Smooth muscle cell (in vitro differentiated cells): ENCODE measurements at regions not wholly inside any gene's neighbourhood (a gene's known extent, or its start where the extent isn't known, plus 50 kb on each side); places are given as distances from the start of the nearest gene placed in this dataset.
"Not testable (repeated sequence)": the region's sequence is repeated elsewhere in the genome, so short reads cannot be mapped to it uniquely, and the experiment has no call there.

ENCODE experiments used
- DNase-seq: peaks from one replicate; lab custom pipeline; 2025; ENCODE audit not compliant: unreplicated experiment; lab: John Stamatoyannopoulos, UW
- H2AFZ ChIP-seq: fragments of 200-600 bp; sonication (generic); 2 replicates; pipeline ENCODE4 v1.6.0; 2016; ENCODE audit warnings: antibody characterized with exemption, low read depth, mild to moderate bottlenecking
- H3F3A ChIP-seq: fragments of 200-600 bp; sonication (generic); 2 replicates; pipeline ENCODE4 v1.6.0; 2017; ENCODE audit warnings: antibody characterized with exemption, low read depth
- H3K27ac ChIP-seq: fragments of 200-600 bp; sonication (generic); 2 replicates; pipeline ENCODE4 v1.5.1; 2016; ENCODE audit warnings: low read depth, mild to moderate bottlenecking
- H3K27me3 ChIP-seq: fragments of 200-600 bp; sonication (generic); 2 replicates; pipeline ENCODE4 v1.6.1; 2016; ENCODE audit warnings: low read depth, mild to moderate bottlenecking
- H3K36me3 ChIP-seq: fragments of 200-600 bp; sonication (generic); 2 replicates; pipeline ENCODE4 v1.5.1; 2016; ENCODE audit warnings: low read depth
- H3K4me1 ChIP-seq: fragments of 200-600 bp; sonication (generic); 2 replicates; pipeline ENCODE4 v1.5.1; 2016; ENCODE audit warnings: low read depth
- H3K4me2 ChIP-seq: fragments of 200-600 bp; sonication (generic); 2 replicates; pipeline ENCODE4 v1.6.0; 2016; ENCODE audit warnings: mild to moderate bottlenecking
- H3K4me3 ChIP-seq: fragments of 200-600 bp; sonication (generic); 2 replicates; pipeline ENCODE4 v1.5.1; 2016; ENCODE audit warnings: mild to moderate bottlenecking
- H3K79me2 ChIP-seq: fragments of 200-600 bp; sonication (generic); 2 replicates; pipeline ENCODE4 v1.6.0; 2016; ENCODE audit warnings: low read depth, mild to moderate bottlenecking
- H3K9ac ChIP-seq: fragments of 200-600 bp; sonication (generic); 2 replicates; pipeline ENCODE4 v1.6.0; 2016; ENCODE audit warnings: low read depth
- H3K9me3 ChIP-seq: fragments of 200-600 bp; sonication (generic); replicated peaks from 2 replicates; pipeline ENCODE4 v1.5.1; 2016; ENCODE audit warnings: low read depth
- H4K20me1 ChIP-seq: fragments of 200-600 bp; sonication (generic); 2 replicates; pipeline ENCODE4 v1.6.0; 2016; ENCODE audit warnings: low read depth
- WGBS: methylation state at CpG from one replicate; pipeline ENCODE4 v1.1.7; 2016; ENCODE audit warnings: low lambda C conversion rate; 5-methylcytosine and 5-hydroxymethylcytosine counted together
- TF ChIP-seq, protein P1 (sequence below): fragments of 200-600 bp; sonication (generic); IDR thresholded peaks from 2 replicates; pipeline ENCODE4 v1.5.1; 2017; ENCODE audit warnings: borderline replicate concordance, mild to moderate bottlenecking, antibody characterized with exemption; ENCODE audit not compliant: insufficient read depth, poor library complexity, severe bottlenecking

DNA sequence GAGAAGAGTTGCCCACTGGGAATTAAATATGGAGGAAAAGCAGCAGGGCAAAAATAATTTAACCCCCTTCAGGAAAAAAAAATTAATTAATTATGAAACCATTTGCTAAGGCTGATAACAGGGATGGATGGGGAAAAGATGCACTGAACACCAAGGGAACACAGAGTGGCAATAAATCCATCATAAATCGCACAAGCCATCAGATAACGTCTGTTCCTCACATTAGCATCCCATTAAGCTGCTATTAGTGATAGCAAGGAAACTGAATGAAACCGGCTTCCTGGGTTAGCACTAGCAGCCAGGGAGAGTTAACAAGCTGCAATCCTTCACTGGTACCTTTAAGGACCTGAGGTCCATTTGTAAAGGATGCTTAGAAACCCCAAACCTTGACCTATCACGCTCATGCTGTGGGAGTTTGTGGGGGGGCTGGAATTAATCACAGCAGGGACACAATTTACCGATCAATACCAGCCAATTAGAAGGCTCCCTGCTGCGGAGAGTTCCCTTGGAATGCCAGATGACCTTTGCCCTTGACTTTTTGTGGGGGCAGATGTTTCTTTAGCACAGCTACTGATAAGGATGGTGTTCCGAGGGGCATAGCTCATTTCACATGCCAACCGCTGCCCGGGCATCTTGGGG lies 175.5 kb upstream of the KLF7 start:
- no peaks in the 10 kb centered on the region for H3K9me3 ChIP-seq
- H3F3A ChIP-seq, result peaks cover 7% of the 10 kb centered on the region
- no peak for DNase-seq
- 77% methylated on average over 9 of the region's 9 CpGs for WGBS
- H4K20me1 ChIP-seq, result no peaks in the 10 kb centered on the region
- H3K4me3 ChIP-seq, result no peak overlapping the region
- no peak overlapping the region for H3K4me2 ChIP-seq
- no peak overlapping the region for H2AFZ ChIP-seq
- no peaks in the 10 kb centered on the region for H3K27me3 ChIP-seq
- no peak overlapping the region for H3K9ac ChIP-seq
- H3K27ac ChIP-seq, result no peak overlapping the region
- H3K36me3 ChIP-seq, result no peaks in the 10 kb centered on the region
- H3K4me1 ChIP-seq, result peaks cover 8% of the 10 kb centered on the region
- TF ChIP-seq, protein P1, sequence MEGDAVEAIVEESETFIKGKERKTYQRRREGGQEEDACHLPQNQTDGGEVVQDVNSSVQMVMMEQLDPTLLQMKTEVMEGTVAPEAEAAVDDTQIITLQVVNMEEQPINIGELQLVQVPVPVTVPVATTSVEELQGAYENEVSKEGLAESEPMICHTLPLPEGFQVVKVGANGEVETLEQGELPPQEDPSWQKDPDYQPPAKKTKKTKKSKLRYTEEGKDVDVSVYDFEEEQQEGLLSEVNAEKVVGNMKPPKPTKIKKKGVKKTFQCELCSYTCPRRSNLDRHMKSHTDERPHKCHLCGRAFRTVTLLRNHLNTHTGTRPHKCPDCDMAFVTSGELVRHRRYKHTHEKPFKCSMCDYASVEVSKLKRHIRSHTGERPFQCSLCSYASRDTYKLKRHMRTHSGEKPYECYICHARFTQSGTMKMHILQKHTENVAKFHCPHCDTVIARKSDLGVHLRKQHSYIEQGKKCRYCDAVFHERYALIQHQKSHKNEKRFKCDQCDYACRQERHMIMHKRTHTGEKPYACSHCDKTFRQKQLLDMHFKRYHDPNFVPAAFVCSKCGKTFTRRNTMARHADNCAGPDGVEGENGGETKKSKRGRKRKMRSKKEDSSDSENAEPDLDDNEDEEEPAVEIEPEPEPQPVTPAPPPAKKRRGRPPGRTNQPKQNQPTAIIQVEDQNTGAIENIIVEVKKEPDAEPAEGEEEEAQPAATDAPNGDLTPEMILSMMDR, result no peak
- no peaks in the 10 kb centered on the region for H3K79me2 ChIP-seq

DNA sequence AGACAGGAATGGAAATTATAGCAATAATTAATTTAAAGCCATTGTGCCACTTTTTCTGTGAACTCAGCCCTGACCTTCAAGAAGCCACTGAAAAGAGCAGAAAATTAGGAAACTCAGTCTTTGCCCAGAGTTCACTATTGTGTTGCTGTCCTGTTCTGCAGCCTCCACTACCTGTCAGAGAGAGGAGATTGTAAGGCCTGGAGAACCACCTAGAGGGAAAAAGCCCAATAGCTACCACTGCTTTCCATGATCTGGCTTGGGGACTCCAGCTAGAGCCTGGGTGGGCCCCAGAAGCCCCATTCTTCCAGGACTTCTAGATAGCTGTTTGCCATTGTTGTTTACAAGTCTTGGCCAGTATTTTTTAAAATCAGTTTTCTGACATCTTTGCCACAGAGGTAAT lies 176.1 kb upstream of the KLF7 start:
- Histone ChIP-seq H3K9ac (no peak overlapping the region), H3K4me1 (peaks cover 2% of the 10 kb centered on the region), H4K20me1 (no peaks in the 10 kb centered on the region), H3K4me2 (no peak overlapping the region), H2AFZ (no peak overlapping the region), H3K27ac (no peak overlapping the region), H3K36me3 (no peaks in the 10 kb centered on the region), H3K79me2 (no peaks in the 10 kb centered on the region), H3K4me3 (no peak overlapping the region), H3K9me3 (no peaks in the 10 kb centered on the region), H3F3A (peaks cover 7% of the 10 kb centered on the region), H3K27me3 (no peaks in the 10 kb centered on the region)
- TF ChIP-seq, protein P1, result no peak
- no peak for DNase-seq

DNA sequence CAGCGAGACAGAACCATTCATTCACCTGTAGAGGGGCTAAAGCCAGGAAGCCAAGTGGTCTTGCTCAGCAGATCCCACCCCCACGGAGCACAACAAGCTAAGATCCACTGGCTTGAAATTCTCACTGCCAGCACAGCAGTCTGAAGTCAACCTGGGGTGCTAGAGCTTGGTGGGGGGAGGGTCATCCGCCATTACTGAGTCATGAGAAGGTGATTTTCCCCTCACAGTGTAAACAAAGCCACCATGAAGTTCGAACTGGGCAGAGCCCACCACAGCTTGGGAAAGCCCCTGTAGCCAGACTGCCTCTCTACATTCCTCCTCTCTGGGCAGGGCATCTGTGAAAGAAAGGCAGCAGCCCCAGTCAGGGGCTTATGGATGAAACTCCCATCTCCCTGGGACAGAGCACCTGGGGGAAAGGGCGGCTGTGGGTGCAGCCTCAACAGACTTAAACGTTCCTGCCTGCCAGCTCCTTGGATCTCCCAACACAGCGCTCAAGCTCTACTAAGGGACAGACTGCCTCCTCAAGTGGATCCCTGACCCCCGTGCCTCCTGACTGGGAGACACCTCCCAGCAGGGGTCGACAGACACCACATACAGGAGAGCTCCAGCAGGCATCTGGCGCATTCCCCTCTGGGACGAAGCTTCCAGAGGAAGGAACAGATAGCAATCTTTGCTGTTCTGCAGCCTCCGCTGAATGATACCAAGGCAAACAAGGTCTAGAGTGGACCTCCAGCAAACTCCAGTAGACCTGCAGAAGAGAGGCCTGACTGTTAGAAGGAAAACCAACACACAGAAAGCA lies 179.0 kb upstream of the KLF7 start:
- not testable (repeated sequence) for H3K4me1 ChIP-seq, H3K9me3 ChIP-seq, H2AFZ ChIP-seq, H3F3A ChIP-seq, H3K79me2 ChIP-seq, DNase-seq, H3K9ac ChIP-seq, H3K4me2 ChIP-seq, H3K27me3 ChIP-seq, H3K4me3 ChIP-seq, H4K20me1 ChIP-seq, H3K36me3 ChIP-seq, H3K27ac ChIP-seq
- WGBS, result 88% methylated on average over 12 of the region's 12 CpGs

DNA sequence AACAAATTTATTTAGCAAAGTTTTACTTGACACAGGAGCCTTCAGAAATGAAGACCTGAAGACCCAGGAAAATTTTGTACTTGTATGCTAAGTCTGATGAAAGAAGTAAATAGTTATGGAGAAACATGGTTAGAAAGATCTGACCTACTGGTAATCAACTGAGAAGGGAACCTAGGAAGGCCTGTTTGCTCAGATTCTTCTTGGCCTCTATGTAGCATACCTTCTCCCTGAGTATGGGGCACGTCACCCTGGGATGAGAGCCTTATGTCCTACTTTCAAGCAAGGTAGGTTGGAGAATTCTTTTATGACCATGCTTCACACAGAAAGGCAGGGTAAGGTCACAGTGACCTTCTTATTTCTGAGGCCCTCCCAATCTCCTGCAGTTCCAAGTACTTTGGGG lies 178.6 kb upstream of the CREB1 start:
- TF ChIP-seq, protein P1, result no peak
- H2AFZ ChIP-seq, result no peak overlapping the region
- H3K79me2 ChIP-seq, result no peaks in the 10 kb centered on the region
- no peaks in the 10 kb centered on the region for H3K27me3 ChIP-seq
- H3K9ac ChIP-seq, result no peak overlapping the region
- H3K9me3 ChIP-seq, result peaks cover 7% of the 10 kb centered on the region
- no peaks in the 10 kb centered on the region for H3F3A ChIP-seq
- no peaks in the 10 kb centered on the region for H3K36me3 ChIP-seq
- H3K4me2 ChIP-seq, result no peak overlapping the region
- no peaks in the 10 kb centered on the region for H3K4me1 ChIP-seq
- WGBS, result 86% methylated on average over 1 of the region's 1 CpG
- H3K27ac ChIP-seq, result no peak overlapping the region
- no peak overlapping the region for H3K4me3 ChIP-seq
- H4K20me1 ChIP-seq, result no peaks in the 10 kb centered on the region
- no peak for DNase-seq
